Transverse colon (tissue), 4 donors: ENCODE measurements at regions not wholly inside any gene's neighbourhood (a gene's known extent, or its start where the extent isn't known, plus 50 kb on each side); places are given as distances from the start of the nearest gene placed in this dataset.

ENCODE experiments used
- CTCF ChIP-seq, 5 experiments: fragments of 200-600 bp in 3 of 5; fragments of 450-650 bp in 2 of 5; sonication (generic) in 3 of 5; IDR thresholded peaks; 1 replicate in 2 of 5; 2 replicates in 3 of 5; pipeline ENCODE4 v1.5.1; 2016 to 2017; ENCODE audit warnings: antibody characterized with exemption in 5 of 5, inconsistent platforms in 3 of 5, mild to moderate bottlenecking in 2 of 5, moderate library complexity in 1 of 5
- POLR2AphosphoS5 ChIP-seq, 3 donors: sonication (generic); formaldehyde crosslinking; IDR thresholded peaks; one replicate each; pipeline ENCODE4 v1.6.1; 2016; ENCODE audit warnings: antibody characterized with exemption in 3 of 3

- TF ChIP-seq CTCF (IDR thresholded peaks at IDR 0.05) (no peak), POLR2AphosphoS5 (IDR thresholded peaks at IDR 0.05) (no peak)
Observed at GRCh38 chr2:34979148-34979547, 1376.4 kb upstream of the CRIM1 start.
